ENCODE measurements at regions not wholly inside any gene's neighbourhood (a gene's known extent, or its start where the extent isn't known, plus 50 kb on each side); places are given as distances from the start of the nearest gene placed in this dataset.

DNA sequence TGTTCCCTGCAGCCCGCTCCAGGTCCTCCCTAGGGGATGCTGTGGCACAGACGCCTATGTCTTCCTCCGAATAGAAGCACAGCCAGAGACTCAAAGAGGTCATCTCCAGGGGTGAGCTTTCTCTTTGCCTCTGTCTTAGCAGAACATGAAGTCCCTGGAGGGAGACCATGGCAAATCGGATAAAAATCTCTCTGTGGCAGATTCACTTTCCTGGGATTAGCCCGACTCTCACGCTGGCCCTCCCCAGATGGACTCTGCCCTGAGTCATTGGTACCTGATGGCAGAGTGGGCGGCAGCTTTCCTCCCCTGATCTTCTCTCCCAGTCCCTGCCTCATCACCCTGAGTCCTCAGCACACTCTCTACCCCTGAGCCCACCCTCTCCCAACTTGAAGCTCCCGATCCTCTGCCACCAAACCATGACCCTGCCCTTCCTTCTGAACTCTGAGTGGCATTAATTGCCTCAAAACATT, 58.0 kb upstream of the CCDC167 start:
- TF ChIP-seq CTCF (IDR thresholded peaks at IDR 0.05 in 8 of 11, conservative IDR thresholded peaks at IDR 0.05 in 3 of 11) = no peak
- no peak for TF ChIP-seq POLR2A (IDR thresholded peaks at IDR 0.05)
